CD4-positive, alpha-beta memory T cell (primary cell): ENCODE measurements at regions not wholly inside any gene's neighbourhood (a gene's known extent, or its start where the extent isn't known, plus 50 kb on each side); places are given as distances from the start of the nearest gene placed in this dataset.

Experiments
- CTCF ChIA-PET: fragments of 350-600 bp; sonication (Branson Sonifier 250); formaldehyde crosslinking; loops from one replicate; lab custom pipeline; 2021; ENCODE audit warnings: inconsistent platforms; ENCODE audit not compliant: partially characterized antibody; lab: Charles Lee
- POLR2A ChIA-PET: fragments of 350-600 bp; sonication (Branson Sonifier 250); formaldehyde crosslinking; loops from one replicate; lab custom pipeline; 2021; ENCODE audit not compliant: partially characterized antibody; lab: Charles Lee
- DNase-seq, 5 donors: peaks; one replicate each; pipeline versions ENCODE4 v3.0.0 to v3.0.0-alpha.2; 2020 to 2022; ENCODE audit warnings: mixed read lengths in 1 of 5
- H3K27ac ChIP-seq: one replicate; pipeline ENCODE4 v1.7.0; 2013; ENCODE audit warnings: low read depth, low read length
- H3K27me3 ChIP-seq: 2 replicates; pipeline ENCODE4 v1.7.0; 2013; ENCODE audit warnings: mild to moderate bottlenecking, low read length, moderate library complexity; ENCODE audit not compliant: insufficient read depth
- H3K36me3 ChIP-seq: 2 replicates; pipeline ENCODE4 v1.7.0; 2013; ENCODE audit warnings: mild to moderate bottlenecking, low read length, moderate library complexity; ENCODE audit not compliant: insufficient read depth
- H3K4me1 ChIP-seq: 2 replicates; pipeline ENCODE4 v1.7.0; 2013; ENCODE audit warnings: mild to moderate bottlenecking, low read length, moderate library complexity; ENCODE audit not compliant: insufficient read depth
- H3K4me3 ChIP-seq, 2 donors: one replicate each; pipeline ENCODE4 v1.7.0; 2013; ENCODE audit warnings: low read length in 2 of 2, mild to moderate bottlenecking in 1 of 2
- H3K9me3 ChIP-seq, 2 donors: one replicate each; pipeline ENCODE4 v1.7.0; 2013; ENCODE audit warnings: low read length in 2 of 2, control low read depth in 1 of 2; ENCODE audit not compliant: control insufficient read depth in 1 of 2
- H3K27ac Mint-ChIP-seq, 7 donors: one replicate each; pipeline ENCODE4 v1.8.0; 2020 to 2021; ENCODE audit warnings: mixed read lengths in 7 of 7, mild to moderate bottlenecking in 6 of 7, inconsistent platforms in 3 of 7, moderate library complexity in 3 of 7
- H3K27me3 Mint-ChIP-seq, 2 donors: one replicate each; pipeline ENCODE4 v1.8.0; 2020 to 2021; ENCODE audit warnings: mixed read lengths in 2 of 2
- H3K36me3 Mint-ChIP-seq, 2 donors: one replicate each; pipeline ENCODE4 v1.8.0; 2020 to 2021; ENCODE audit warnings: mixed read lengths in 2 of 2, inconsistent platforms in 1 of 2, mild to moderate bottlenecking in 1 of 2
- H3K4me1 Mint-ChIP-seq, 4 donors: one replicate each; pipeline ENCODE4 v1.8.0; 2020 to 2021; ENCODE audit warnings: mixed read lengths in 4 of 4, mild to moderate bottlenecking in 1 of 4
- H3K4me3 Mint-ChIP-seq, 8 donors: one replicate each; pipeline ENCODE4 v1.8.0; 2020 to 2021; ENCODE audit warnings: mixed read lengths in 8 of 8, mild to moderate bottlenecking in 7 of 8, moderate library complexity in 6 of 8, inconsistent platforms in 3 of 8
- H3K9me3 Mint-ChIP-seq, 8 donors: one replicate each; pipeline ENCODE4 v1.8.0; 2020 to 2021; ENCODE audit warnings: mixed read lengths in 8 of 8, mild to moderate bottlenecking in 5 of 8, inconsistent platforms in 3 of 8, moderate library complexity in 1 of 8
- intact Hi-C: fragments of 100-400 bp; cut with micrococcal nuclease; formaldehyde crosslinking; loops from one replicate; pipeline ENCODE4 v1.15.1; 2023

GRCh38 chr4:12712648-12713339 is 771.3 kb downstream of the RAB28 start:
- no peak overlapping the region for H3K4me3 ChIP-seq
- no peak overlapping the region for H3K27ac Mint-ChIP-seq
- intact Hi-C loops: no loop called here
- peaks cover 0 to 13% (median 3%) of the 10 kb centered on the region in 8 donors for H3K9me3 Mint-ChIP-seq
- no peaks in the 10 kb centered on the region for H3K36me3 ChIP-seq
- H3K4me1 Mint-ChIP-seq: peaks cover 0 to 2% (median 0%) of the 10 kb centered on the region in 4 donors
- ChIA-PET POLR2A (no interaction called here), CTCF (no interaction called here)
- no peak overlapping the region for H3K27ac ChIP-seq
- H3K9me3 ChIP-seq: no peaks in the 10 kb centered on the region
- no peak overlapping the region for H3K4me3 Mint-ChIP-seq
- H3K27me3 ChIP-seq: no peaks in the 10 kb centered on the region
- DNase-seq: no peak
- no peaks in the 10 kb centered on the region for H3K4me1 ChIP-seq
- no peaks in the 10 kb centered on the region for H3K27me3 Mint-ChIP-seq
- H3K36me3 Mint-ChIP-seq: no peaks in the 10 kb centered on the region

- no peak for DNase-seq
- Histone ChIP-seq H3K4me3 (no peak overlapping the region), H3K4me1 (no peaks in the 10 kb centered on the region), H3K9me3 (no peaks in the 10 kb centered on the region), H3K27ac (no peak overlapping the region), H3K36me3 (no peaks in the 10 kb centered on the region), H3K27me3 (no peaks in the 10 kb centered on the region)
- Mint-ChIP-seq H3K27ac (no peak overlapping the region), H3K9me3 (peaks cover 0 to 13% (median 1%) of the 10 kb centered on the region in 8 donors), H3K36me3 (no peaks in the 10 kb centered on the region), H3K27me3 (peaks cover 0 to 4% of the 10 kb centered on the region in 2 donors), H3K4me1 (peaks cover 0 to 2% (median 0%) of the 10 kb centered on the region in 4 donors), H3K4me3 (no peak overlapping the region)
- intact Hi-C loops: no loop called here
- ChIA-PET POLR2A (no interaction called here), CTCF (no interaction called here)
Measured at GRCh38 chr4:12707381-12708175, 776.6 kb downstream of the RAB28 start.

- Mint-ChIP-seq H3K9me3 (peaks cover 0 to 5% (median 0%) of the 10 kb centered on the region in 8 donors), H3K36me3 (no peaks in the 10 kb centered on the region), H3K27ac (no peak overlapping the region), H3K4me3 (no peak overlapping the region), H3K4me1 (no peaks in the 10 kb centered on the region), H3K27me3 (peaks cover 0 to 5% of the 10 kb centered on the region in 2 donors)
- Histone ChIP-seq H3K36me3 (no peaks in the 10 kb centered on the region), H3K4me1 (no peaks in the 10 kb centered on the region), H3K27me3 (no peaks in the 10 kb centered on the region), H3K9me3 (no peaks in the 10 kb centered on the region), H3K27ac (no peak overlapping the region), H3K4me3 (no peak overlapping the region)
- CTCF ChIA-PET: no interaction called here
- POLR2A ChIA-PET: no interaction called here
- intact Hi-C loops: no loop called here
- DNase-seq: no peak
Measured at GRCh38 chr4:12703036-12703435, 781.1 kb downstream of the RAB28 start.

- no peak overlapping the region for H3K27ac Mint-ChIP-seq
- DNase-seq: no peak
- intact Hi-C loops: no loop called here
- H3K4me1 Mint-ChIP-seq: no peaks in the 10 kb centered on the region
- Histone ChIP-seq H3K9me3 (no peaks in the 10 kb centered on the region), H3K27me3 (no peaks in the 10 kb centered on the region), H3K36me3 (no peaks in the 10 kb centered on the region), H3K27ac (no peak overlapping the region), H3K4me3 (no peak overlapping the region), H3K4me1 (no peaks in the 10 kb centered on the region)
- no peaks in the 10 kb centered on the region for H3K36me3 Mint-ChIP-seq
- peaks cover 0 to 5% (median 0%) of the 10 kb centered on the region in 8 donors for H3K9me3 Mint-ChIP-seq
- H3K27me3 Mint-ChIP-seq: peaks cover 0 to 1% of the 10 kb centered on the region in 2 donors
- CTCF ChIA-PET: no interaction called here
- H3K4me3 Mint-ChIP-seq: no peak overlapping the region
- POLR2A ChIA-PET: no interaction called here
Measured at GRCh38 chr4:12701384-12701783, 782.8 kb downstream of the RAB28 start.

GRCh38 chr4:12697970-12698369 is 786.2 kb downstream of the RAB28 start:
- ChIA-PET POLR2A (no interaction called here), CTCF (no interaction called here)
- Mint-ChIP-seq H3K27ac (no peak overlapping the region), H3K36me3 (no peaks in the 10 kb centered on the region), H3K27me3 (peaks cover 0 to 1% of the 10 kb centered on the region in 2 donors), H3K9me3 (peaks cover 0 to 2% (median 0%) of the 10 kb centered on the region in 8 donors), H3K4me3 (no peak overlapping the region), H3K4me1 (no peaks in the 10 kb centered on the region)
- Histone ChIP-seq H3K27me3 (no peaks in the 10 kb centered on the region), H3K36me3 (no peaks in the 10 kb centered on the region), H3K4me1 (no peaks in the 10 kb centered on the region), H3K4me3 (no peak overlapping the region), H3K9me3 (no peaks in the 10 kb centered on the region), H3K27ac (no peak overlapping the region)
- intact Hi-C loops: no loop called here
- DNase-seq: no peak

- Histone ChIP-seq H3K4me1 (no peaks in the 10 kb centered on the region), H3K36me3 (no peaks in the 10 kb centered on the region), H3K27me3 (no peaks in the 10 kb centered on the region), H3K27ac (no peak overlapping the region), H3K9me3 (no peaks in the 10 kb centered on the region), H3K4me3 (no peak overlapping the region)
- CTCF ChIA-PET: no interaction called here
- Mint-ChIP-seq H3K4me3 (no peak overlapping the region), H3K27me3 (no peaks in the 10 kb centered on the region), H3K9me3 (peaks cover 0 to 2% (median 0%) of the 10 kb centered on the region in 8 donors), H3K4me1 (no peaks in the 10 kb centered on the region), H3K36me3 (no peaks in the 10 kb centered on the region), H3K27ac (no peak overlapping the region)
- POLR2A ChIA-PET: no interaction called here
- DNase-seq: no peak
- intact Hi-C loops: no loop called here
Measured at GRCh38 chr4:12692815-12693214, 791.3 kb downstream of the RAB28 start.

- Histone ChIP-seq H3K4me1 (no peaks in the 10 kb centered on the region), H3K36me3 (no peaks in the 10 kb centered on the region), H3K27ac (no peak overlapping the region), H3K27me3 (no peaks in the 10 kb centered on the region), H3K9me3 (no peaks in the 10 kb centered on the region), H3K4me3 (no peak overlapping the region)
- Mint-ChIP-seq H3K4me3 (no peak overlapping the region), H3K4me1 (no peaks in the 10 kb centered on the region), H3K9me3 (no peaks in the 10 kb centered on the region), H3K27me3 (no peaks in the 10 kb centered on the region), H3K27ac (no peak overlapping the region), H3K36me3 (no peaks in the 10 kb centered on the region)
- intact Hi-C loops: no loop called here
- POLR2A ChIA-PET: no interaction called here
- DNase-seq: no peak
- CTCF ChIA-PET: no interaction called here
Measured at GRCh38 chr4:12691168-12691567, 793.0 kb downstream of the RAB28 start.
